ENCODE measurements at regions not wholly inside any gene's neighbourhood (a gene's known extent, or its start where the extent isn't known, plus 50 kb on each side); places are given as distances from the start of the nearest gene placed in this dataset.

GRCh38 chr7:22651036-22651435 is 76.0 kb upstream of the IL6 start:
- peaks cover 52% of the 10 kb centered on the region for H3K4me1 Mint-ChIP-seq (ENCODE audit: low read depth, unreplicated experiment)
- H3K4me3 Mint-ChIP-seq (ENCODE audit: unreplicated experiment), result peak overlapping the region; percentile 29
- Histone ChIP-seq H3K27ac (ENCODE audit: low read depth, low read length) (peak overlapping the region; percentile 95), H3K4me3 (ENCODE audit: insufficient read depth, low read depth, low read length) (no peak overlapping the region), H3K9me3 (ENCODE audit: insufficient read depth, low read depth, low read length) (peaks cover 9% of the 10 kb centered on the region), H3K79me2 (ENCODE audit: insufficient read depth, low read length) (no peaks in the 10 kb centered on the region), H3K9ac (ENCODE audit: low read length) (peak overlapping the region; percentile 80), H4K20me1 (ENCODE audit: insufficient read depth, low read length) (no peaks in the 10 kb centered on the region), H2AFZ (ENCODE audit: low read depth, low read length) (peak overlapping the region; percentile 8), H3K27me3 (ENCODE audit: insufficient read depth, low read length) (no peaks in the 10 kb centered on the region), H3K4me2 (ENCODE audit: low read length) (peak overlapping the region; percentile 60), H3K4me1 (ENCODE audit: insufficient read depth, low read length) (peaks cover 48% of the 10 kb centered on the region), H3K36me3 (ENCODE audit: insufficient read depth, low read length) (no peaks in the 10 kb centered on the region)
- no peaks in the 10 kb centered on the region for H3K36me3 Mint-ChIP-seq (ENCODE audit: low read depth, unreplicated experiment)
- H3K27ac Mint-ChIP-seq (ENCODE audit: unreplicated experiment), result peak overlapping the region; percentile 95
- DNase-seq (ENCODE audit: low read depth) (no peak), FAIRE-seq (no peak)
- no peak for TF ChIP-seq EZH2 (IDR thresholded peaks at IDR 0.05; ENCODE audit: insufficient read depth, low read length)
- no peak for TF ChIP-seq CTCF (IDR thresholded peaks at IDR 0.05; ENCODE audit: insufficient read depth, low read depth, low read length)
- H3K9me3 Mint-ChIP-seq (ENCODE audit: unreplicated experiment), result peaks cover 21% of the 10 kb centered on the region
- no peaks in the 10 kb centered on the region for H3K27me3 Mint-ChIP-seq (ENCODE audit: low read depth, unreplicated experiment)

- Histone ChIP-seq H3K79me2 (ENCODE audit: insufficient read depth, low read length) (no peaks in the 10 kb centered on the region), H3K9me3 (ENCODE audit: insufficient read depth, low read depth, low read length) (peaks cover 9% of the 10 kb centered on the region), H3K4me1 (ENCODE audit: insufficient read depth, low read length) (peaks cover 48% of the 10 kb centered on the region), H3K4me3 (ENCODE audit: insufficient read depth, low read depth, low read length) (no peak overlapping the region), H3K27me3 (ENCODE audit: insufficient read depth, low read length) (no peaks in the 10 kb centered on the region), H3K27ac (ENCODE audit: low read depth, low read length) (no peak overlapping the region), H3K4me2 (ENCODE audit: low read length) (no peak overlapping the region), H4K20me1 (ENCODE audit: insufficient read depth, low read length) (no peaks in the 10 kb centered on the region), H3K9ac (ENCODE audit: low read length) (no peak overlapping the region), H3K36me3 (ENCODE audit: insufficient read depth, low read length) (no peaks in the 10 kb centered on the region), H2AFZ (ENCODE audit: low read depth, low read length) (no peak overlapping the region)
- DNase-seq (ENCODE audit: low read depth) (no peak), FAIRE-seq (no peak)
- Mint-ChIP-seq H3K4me1 (ENCODE audit: low read depth, unreplicated experiment) (peaks cover 47% of the 10 kb centered on the region), H3K27me3 (ENCODE audit: low read depth, unreplicated experiment) (no peaks in the 10 kb centered on the region), H3K27ac (ENCODE audit: unreplicated experiment) (no peak overlapping the region), H3K4me3 (ENCODE audit: unreplicated experiment) (no peak overlapping the region), H3K9me3 (ENCODE audit: unreplicated experiment) (peaks cover 28% of the 10 kb centered on the region), H3K36me3 (ENCODE audit: low read depth, unreplicated experiment) (peaks cover 3% of the 10 kb centered on the region)
- TF ChIP-seq CTCF (IDR thresholded peaks at IDR 0.05; ENCODE audit: insufficient read depth, low read depth, low read length), result no peak
- no peak for TF ChIP-seq EZH2 (IDR thresholded peaks at IDR 0.05; ENCODE audit: insufficient read depth, low read length)
Observed at GRCh38 chr7:22649686-22650085, 77.3 kb upstream of the IL6 start.

GRCh38 chr7:22647451-22648257 is 79.3 kb upstream of the IL6 start:
- Mint-ChIP-seq H3K36me3 (ENCODE audit: low read depth, unreplicated experiment) (peaks cover 3% of the 10 kb centered on the region), H3K4me3 (ENCODE audit: unreplicated experiment) (no peak overlapping the region), H3K27me3 (ENCODE audit: low read depth, unreplicated experiment) (no peaks in the 10 kb centered on the region), H3K27ac (ENCODE audit: unreplicated experiment) (peak overlapping the region; percentile 93), H3K9me3 (ENCODE audit: unreplicated experiment) (peaks cover 36% of the 10 kb centered on the region), H3K4me1 (ENCODE audit: low read depth, unreplicated experiment) (peaks cover 36% of the 10 kb centered on the region)
- no peak for TF ChIP-seq EZH2 (IDR thresholded peaks at IDR 0.05; ENCODE audit: insufficient read depth, low read length)
- Histone ChIP-seq H3K9ac (ENCODE audit: low read length) (peak overlapping the region; percentile 77), H3K4me2 (ENCODE audit: low read length) (peak overlapping the region; percentile 61), H3K79me2 (ENCODE audit: insufficient read depth, low read length) (no peaks in the 10 kb centered on the region), H3K36me3 (ENCODE audit: insufficient read depth, low read length) (no peaks in the 10 kb centered on the region), H4K20me1 (ENCODE audit: insufficient read depth, low read length) (no peaks in the 10 kb centered on the region), H3K27me3 (ENCODE audit: insufficient read depth, low read length) (no peaks in the 10 kb centered on the region), H3K27ac (ENCODE audit: low read depth, low read length) (peak overlapping the region; percentile 98), H3K9me3 (ENCODE audit: insufficient read depth, low read depth, low read length) (peaks cover 15% of the 10 kb centered on the region), H3K4me1 (ENCODE audit: insufficient read depth, low read length) (peaks cover 43% of the 10 kb centered on the region), H3K4me3 (ENCODE audit: insufficient read depth, low read depth, low read length) (no peak overlapping the region), H2AFZ (ENCODE audit: low read depth, low read length) (no peak overlapping the region)
- peak; percentile 100 for DNase-seq (ENCODE audit: low read depth)
- FAIRE-seq, result peak; percentile 99
